HG03108 (cell line): ENCODE measurements at regions not wholly inside any gene's neighbourhood (a gene's known extent, or its start where the extent isn't known, plus 50 kb on each side); places are given as distances from the start of the nearest gene placed in this dataset.

Experiments
- ATAC-seq: cut with Tn5 transposase; IDR thresholded peaks from one replicate; pipeline ENCODE4 v1.9.1; 2021; ENCODE audit warnings: moderate library complexity; ENCODE audit not compliant: unreplicated experiment

DNA sequence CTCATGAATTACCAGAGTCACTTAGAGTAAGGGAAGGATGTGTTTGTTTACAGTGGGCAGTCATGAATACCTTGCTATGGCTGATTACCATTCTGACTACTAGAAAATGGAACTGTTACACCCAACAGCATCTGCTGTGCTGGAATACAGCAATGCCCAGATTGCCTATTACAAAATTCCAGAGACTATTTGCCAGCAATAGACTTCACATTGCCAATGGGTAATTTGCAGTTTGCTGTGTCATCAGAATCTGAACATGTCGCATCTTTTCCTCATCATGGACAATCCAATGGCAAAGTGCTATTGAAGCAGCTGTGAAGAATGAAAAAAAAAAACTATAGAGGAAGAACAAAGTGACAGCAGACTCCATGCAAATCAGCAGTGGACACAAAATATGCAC, 356.6 kb downstream of the CXXC4 start:
- ATAC-seq = no peak

DNA sequence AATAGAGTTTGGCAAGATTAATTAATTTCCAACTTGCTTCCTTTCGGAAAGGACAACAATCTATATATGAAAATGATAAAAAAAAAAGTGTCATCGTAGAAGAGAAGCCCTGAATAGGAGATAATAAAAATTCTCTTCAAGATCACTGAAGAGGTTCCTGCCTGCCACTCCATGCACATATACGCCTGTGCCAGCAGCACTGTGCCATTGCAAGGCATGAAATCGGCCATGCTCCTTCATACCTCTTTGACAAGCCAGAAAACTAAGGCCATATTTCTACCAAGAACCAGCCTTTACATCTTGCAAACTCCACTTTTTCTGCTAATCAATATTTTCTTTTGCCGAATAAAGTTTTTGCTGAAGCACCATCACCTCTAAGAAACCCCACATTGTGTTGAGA, 365.5 kb downstream of the CXXC4 start:
- no peak for ATAC-seq

DNA sequence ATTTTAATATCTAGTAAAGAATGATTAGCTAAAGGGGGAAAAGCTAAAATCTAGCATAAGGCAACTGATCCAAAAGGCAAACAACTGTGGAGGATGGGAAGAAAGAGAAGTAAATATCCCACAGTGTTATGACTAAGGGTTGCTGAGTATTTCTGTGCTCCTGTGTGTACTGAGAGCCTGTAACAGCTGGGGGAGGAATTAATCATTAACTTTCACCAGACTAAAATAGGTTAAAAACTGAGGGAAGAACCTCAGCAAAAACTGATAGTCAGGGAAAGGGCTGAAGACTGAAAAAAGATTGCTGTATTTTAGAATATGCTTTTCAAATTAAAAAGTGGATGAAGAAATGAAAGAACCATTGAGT, 365.9 kb downstream of the CXXC4 start:
- ATAC-seq = no peak

DNA sequence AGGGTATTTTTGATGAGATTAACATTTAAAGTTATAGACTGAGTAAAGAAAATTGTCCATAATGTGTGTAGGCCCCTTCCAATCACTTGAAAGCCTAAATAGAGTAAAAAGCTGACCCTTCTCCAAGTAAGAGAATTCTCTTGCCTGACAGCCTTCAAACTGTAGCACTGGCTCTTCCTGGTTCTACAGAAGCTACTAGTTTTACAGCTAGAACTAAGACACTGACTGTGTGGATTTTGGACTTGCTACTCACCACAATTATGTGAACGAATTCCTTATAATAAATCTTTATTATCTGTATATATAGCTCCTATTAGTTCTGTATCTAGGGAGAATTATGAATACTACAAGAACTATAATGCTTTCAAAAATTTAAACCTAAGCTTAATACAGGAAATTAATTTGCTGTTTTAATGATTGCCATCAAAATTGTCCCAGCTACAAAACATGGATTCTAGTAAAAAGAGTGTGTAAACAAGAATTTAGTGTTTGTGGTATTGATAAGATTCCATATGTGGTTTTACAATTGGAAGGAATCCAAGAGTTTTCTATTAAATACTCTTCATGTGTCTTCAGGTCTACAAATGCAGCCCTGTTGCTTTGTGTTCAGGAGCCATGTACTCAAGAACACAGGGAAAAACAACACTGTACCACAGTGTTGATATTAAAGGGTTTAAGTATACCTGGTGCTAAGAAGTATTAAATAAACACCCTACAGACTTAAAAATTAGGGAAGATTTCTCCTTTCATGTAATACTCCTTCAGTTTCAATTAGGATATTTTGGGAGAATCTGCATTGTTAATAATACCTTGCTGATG, 366.5 kb downstream of the CXXC4 start:
- ATAC-seq = no peak

DNA sequence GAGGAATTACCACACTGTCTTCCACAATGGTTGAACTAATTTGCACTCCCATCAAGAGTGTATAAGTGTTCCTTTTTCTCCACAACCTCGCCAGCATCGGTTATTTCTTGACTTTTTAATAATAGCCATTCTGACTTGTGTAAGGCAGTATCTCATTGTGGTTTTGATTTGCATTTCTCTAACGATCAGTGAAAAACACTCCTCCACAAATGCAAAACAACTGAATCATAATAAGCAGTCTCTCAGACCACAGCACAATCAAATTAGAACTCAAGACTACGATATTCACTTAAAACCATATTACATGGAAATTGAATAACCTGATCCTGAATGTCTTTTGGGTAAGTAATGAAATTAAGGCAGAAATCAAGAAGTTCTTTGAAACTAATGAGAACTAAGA, 371.7 kb downstream of the CXXC4 start:
- ATAC-seq = no peak

DNA sequence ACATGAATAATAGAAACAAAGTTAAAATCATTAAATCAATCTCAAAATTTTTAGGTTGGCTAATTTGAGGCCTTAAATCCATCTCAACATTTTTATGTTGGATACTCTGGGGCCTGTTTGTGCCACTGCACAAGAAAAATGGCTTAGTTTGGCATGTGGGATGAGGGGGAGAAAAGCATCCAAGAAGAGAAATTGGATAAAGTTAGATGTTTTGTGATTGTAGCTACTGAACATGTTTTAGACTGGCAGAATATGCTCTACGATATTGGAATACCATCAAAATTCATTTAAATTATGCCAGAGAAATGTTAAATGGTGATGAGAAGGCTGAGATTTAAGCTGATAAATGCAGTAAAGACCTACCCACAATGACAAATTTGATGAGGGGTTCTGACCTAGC, 376.9 kb downstream of the CXXC4 start:
- ATAC-seq = no peak

DNA sequence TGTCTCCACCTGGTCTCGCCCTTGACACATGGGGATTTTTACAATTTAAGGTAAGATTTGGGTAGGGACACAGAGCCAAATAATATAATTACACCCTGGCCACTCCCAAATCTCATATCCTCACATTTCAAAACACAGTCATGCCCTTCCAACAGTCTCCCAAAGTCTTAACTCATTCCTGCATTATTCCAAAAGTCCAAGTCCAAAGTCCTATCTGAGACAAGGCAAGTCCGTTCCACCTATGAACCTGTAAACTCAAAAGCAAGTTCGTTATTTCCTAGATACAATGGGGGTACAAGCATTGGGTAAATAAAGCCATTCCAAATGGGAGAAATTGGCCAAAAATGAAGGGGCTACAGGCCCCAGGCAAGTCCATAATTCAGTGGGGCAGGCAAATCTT, 380.8 kb downstream of the CXXC4 start:
- ATAC-seq = no peak

DNA sequence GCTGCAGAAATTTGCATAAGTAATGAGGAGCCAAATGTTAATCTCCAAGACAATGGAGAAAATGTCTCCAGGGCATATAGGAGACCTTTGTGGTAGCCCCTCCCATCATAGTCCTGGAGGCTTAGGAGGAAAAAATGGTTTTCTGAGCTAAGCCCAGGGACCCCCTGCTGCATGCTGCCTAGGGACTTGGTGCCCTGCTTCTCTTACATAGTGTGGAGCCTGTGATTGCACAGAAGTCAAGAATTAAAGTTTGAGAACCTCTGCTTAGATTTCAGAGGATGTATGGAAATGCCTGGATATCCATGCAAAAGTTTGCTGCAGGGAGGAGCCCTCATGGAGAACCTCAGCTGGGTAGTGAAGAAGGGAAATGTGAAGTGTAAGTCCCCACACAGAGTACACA, 379.4 kb upstream of the TACR3 start:
- no peak for ATAC-seq

DNA sequence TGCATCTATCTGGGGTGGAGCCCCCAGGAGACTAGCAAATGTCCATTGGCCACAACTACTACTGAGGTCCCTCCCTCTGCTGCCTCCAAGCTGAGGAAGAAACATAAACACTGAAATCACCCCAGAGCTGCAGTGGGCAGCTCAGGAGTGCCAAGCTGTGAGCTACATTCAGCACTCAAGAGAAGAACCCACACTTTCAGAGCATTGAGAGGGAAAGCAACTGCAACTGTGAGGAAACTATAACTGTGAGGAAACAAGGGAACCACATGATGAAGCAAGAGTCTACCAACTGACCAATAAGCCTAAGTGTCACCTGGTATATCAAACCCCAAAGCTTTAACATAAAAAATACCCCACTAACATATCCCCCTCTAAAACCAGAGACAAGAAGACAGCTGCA, 373.5 kb upstream of the TACR3 start:
- no peak for ATAC-seq

DNA sequence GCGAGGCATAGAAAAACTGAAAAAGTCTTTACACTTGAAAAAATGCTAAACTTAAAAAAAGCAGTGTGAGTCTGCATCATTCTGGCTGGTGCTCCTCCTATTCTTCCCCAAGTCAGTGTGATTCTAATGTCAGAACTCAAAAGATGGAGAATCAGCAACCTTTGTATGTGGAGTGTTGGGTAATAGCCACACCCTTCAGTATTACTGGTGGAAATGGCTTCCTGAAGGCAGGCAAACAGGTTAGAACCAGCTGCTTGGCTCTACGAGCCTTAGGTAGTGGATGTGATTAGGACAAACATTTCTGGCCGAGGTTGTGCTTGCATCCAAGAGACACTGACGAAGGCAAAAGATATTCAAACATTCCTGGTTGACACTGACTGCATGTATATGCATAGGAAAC, 353.4 kb upstream of the TACR3 start:
- no peak for ATAC-seq

DNA sequence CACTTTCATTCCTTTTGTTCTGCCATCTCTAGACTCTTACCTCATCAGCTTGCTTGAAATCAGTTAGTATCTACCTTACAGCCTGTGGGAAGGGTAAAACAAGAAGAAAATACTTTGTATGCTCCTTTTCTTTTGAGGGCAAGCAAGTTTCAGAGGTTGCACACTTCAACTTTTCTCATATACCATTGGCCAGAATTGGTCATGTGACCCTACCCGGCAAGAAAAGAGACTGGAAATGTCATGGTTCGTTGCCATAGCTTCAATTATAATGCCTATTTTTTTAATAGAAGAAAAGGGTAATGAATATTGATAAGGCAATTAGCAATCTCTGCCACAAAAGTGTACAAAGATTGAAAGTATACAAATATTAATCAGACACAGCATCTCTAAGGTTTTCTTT, 346.7 kb upstream of the TACR3 start:
- no peak for ATAC-seq

DNA sequence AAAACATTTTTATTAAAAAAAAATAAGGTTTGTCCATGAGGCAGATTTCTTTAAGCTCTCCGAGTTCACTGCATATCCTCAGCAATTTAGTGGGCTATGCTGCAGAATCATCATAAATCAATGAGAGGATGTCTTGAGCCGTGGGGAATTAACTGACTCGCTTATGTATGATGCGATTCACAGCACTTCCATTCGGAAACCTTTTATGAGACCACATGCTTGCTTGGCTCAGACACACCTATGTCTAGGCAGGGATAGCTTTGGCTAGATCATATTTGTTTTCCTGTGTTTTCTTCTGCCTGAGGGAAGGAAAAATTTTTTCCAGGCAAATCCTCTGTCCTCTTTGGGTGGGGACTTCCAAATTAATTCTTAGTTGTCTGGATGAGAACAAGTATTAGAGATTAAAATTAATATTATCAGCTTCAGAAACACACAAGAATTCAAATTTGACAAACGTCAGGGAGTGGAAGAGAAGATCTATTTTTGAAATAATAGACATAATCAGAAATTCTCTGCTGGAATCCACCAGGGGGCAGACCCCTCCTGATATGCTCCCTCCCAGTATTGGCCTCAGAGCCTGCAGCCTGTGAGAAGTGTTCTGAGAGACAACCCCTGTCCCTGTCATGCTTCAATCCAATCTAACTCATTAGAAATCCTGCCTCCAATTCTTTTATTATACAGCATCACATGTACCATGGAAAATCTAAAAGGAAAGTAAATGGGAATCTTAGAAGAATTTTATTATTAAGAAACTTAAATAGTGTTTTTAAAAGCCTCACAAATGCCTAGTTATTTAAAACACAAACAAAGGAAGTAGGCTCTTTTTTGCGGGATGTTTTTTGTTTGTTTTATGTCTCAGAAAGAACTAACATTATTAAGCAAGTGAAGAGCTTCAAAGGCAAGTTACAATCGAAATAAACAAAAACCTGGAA, 345.1 kb upstream of the TACR3 start:
- ATAC-seq = no peak

DNA sequence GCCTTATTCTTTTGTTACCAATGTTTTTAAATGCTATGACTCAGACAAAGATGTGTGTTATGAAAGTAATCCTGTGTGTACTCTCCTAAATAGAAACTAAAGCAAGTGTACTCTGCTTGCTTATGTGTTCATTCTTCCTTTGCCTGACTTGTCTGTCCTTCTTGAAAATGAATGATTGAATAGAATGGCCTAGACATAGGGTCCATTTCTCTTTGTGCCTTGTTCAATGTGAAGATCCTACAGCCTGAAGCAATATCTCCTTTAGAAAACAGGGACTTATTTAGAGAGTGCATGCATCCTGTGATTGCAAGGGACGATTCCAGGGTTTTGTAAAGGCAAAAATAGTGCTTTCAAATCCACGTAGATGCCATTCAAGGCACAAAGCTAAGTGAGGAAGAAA, 343.6 kb upstream of the TACR3 start:
- ATAC-seq = no peak

DNA sequence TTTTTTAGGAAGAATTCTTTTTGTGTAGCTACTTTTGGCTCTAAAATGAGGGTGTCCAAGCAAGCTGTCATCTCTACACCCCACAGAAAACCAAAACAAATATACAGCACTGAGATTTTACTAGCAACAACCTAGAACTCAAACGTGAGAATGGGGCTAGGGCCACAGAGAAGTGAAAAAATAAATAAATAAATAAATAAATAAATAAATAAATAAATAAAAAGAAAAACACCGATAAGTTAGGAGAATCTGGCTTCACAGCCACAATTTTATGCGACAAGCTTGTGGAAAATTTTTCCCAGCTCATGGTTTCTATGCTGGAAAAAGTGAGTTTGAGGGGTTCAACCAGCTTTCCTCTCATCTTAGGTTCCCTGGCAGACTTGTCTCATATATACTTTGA, 324.6 kb upstream of the TACR3 start:
- no peak for ATAC-seq

DNA sequence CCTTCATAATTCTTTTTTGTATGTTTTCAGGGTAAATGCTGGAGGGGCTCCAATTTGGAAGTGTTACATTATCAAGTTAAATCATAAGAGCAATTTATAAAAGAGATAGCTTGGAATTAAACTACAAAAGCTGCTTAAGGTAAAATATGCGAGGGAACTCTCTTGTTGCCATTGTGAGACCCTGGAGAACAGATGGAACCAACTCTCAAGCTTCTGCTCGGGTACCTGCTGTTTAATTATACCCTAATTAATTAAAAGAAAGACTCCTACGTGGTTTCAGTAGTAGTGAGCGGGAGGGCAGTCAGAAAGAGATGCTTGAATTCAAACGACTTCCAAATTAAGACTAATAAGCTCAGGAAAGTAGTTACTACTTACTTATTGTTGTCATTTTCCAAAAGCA, 313.1 kb upstream of the TACR3 start:
- no peak for ATAC-seq

DNA sequence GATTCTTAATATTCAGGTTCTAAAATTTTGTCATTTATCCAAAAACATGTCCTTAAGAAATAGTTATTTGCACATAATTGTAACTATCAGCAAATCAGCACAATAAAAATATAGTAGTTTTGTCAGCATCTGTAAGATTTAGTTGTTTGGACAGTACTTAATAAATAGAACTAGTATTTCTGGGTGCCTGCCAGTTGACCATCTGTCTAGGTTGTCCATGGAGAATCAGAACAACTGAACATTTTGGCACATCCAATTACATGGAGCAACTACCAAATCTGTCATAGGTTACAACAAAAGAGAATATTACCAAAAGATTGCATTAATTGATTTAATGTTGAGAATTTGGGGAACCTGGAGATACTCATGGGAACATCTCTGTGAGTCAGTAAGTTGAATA, 305.5 kb upstream of the TACR3 start:
- no peak for ATAC-seq

DNA sequence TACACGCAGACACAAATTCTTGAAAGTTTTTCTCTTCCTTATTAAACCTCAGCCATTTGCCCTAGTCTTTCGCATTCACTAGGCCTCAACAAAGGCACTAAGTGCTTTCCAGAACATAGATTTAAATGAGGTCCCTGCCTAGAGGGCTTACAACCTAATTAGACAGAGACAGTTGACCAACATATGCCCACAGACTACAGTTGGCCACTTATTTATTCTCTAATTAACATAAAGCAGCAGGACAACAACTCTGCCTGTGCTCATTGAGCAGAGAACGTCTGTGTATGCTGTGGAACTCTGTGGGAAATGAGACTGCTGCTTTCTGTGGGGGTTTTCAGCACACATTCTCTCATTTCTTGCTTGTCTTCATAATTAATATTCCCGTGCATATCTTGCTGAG, 303.0 kb upstream of the TACR3 start:
- no peak for ATAC-seq

DNA sequence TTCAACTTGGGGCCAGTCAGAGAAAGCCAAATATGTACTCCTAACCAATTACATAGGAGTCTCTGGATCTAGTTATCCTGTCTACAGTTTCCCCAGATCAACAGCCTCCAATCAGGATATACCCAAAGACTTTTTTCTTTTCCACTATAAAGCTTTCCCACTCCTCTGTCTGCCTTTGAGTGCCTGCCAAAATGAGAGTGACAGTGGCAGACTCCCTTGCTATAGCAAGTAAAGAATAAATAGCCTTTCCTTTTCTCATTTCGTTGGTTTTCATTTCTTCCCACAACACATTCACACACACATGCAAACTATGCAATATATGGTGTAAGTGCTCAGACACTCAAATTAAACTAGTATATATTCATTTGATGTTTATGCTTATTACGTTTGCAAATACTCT, 302.4 kb upstream of the TACR3 start:
- ATAC-seq = no peak

DNA sequence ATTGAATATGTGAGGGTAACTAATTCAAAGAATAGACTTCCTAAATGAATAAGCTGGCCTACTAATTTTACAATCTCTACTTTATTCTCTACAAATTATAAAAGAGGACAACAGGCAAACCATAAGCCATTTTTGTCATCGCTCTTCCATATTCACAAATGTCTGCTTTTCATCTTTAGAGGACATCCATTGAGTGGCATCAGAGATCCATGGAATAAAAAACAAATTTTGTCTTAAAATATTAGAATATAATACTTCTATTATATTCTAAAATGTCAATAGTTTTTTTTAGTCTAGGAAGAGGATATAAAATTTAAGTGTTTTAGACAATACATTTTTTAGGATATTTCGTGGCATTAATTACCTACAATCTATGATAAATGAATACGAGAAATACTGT, 300.9 kb upstream of the TACR3 start:
- no peak for ATAC-seq

DNA sequence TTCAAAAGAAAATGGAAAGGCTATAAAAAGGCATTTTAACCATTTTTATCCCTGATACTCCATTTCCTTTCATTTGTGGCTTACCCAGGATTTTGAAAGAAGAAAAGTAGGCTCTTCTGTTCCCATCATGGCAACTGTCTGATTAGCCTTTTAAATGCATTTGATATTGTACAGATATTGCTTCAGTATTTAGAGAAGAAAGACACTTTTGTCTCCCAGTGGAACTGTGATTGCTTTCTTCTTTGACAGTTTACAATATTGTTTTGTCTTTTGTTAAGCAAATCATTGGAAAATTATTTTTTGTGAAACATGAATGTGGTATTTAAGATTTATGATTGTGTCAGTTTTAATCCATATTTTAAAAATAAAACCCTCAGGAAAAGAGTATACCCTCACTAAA, 297.4 kb upstream of the TACR3 start:
- ATAC-seq = no peak

DNA sequence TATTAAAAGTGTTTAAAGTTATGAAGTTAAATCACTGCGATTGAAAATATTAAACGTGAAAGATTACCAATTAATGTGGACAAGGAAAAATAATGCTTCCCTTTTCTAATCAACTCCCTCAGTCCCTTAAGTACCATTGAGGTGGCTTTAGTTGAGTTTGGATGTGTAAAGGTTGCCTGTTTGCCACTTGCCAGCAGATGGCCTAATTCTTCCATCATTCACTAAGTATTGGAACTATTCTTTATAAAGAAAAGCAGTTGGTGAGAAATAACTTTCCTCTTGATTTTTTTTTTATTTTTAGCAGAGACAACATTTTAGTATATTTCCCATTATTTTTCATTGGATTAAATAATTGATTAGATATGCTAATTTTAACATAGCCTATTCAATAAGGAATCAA, 295.9 kb upstream of the TACR3 start:
- no peak for ATAC-seq

DNA sequence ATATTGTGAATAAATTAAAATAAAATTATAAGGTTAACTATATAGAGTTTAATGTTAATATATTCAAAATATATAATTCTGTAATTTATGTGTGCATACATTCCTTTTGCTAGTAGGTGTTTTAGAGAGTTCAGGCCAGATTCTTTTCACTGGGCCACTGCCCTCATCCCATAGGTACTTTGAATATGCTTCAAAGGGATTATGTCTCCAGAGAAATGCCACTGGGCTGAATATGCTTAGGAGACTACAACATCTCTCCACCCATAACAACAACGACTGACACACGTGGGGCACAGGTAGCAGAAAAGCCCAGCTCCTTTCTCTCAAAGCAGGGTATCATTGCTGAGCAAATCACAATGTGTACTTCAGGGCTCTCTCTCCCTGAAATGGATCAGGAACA, 290.9 kb upstream of the TACR3 start:
- ATAC-seq = no peak
